Thyroid gland (tissue), 4 donors: ENCODE measurements at regions not wholly inside any gene's neighbourhood (a gene's known extent, or its start where the extent isn't known, plus 50 kb on each side); places are given as distances from the start of the nearest gene placed in this dataset.

Experiments
- POLR2A ChIP-seq, 2 donors: fragments of 450-650 bp; IDR thresholded peaks; one replicate each; pipeline ENCODE4 v1.6.1; 2017; ENCODE audit warnings: antibody characterized with exemption in 2 of 2, mild to moderate bottlenecking in 2 of 2, moderate library complexity in 1 of 2
- TF ChIP-seq, protein P1 (sequence below), 6 experiments: fragments of 200-600 bp in 3 of 6; fragments of 450-650 bp in 3 of 6; sonication (generic) in 3 of 6; IDR thresholded peaks; one replicate each; pipeline ENCODE4 v1.5.1; 2016 to 2019; ENCODE audit warnings: antibody characterized with exemption in 6 of 6, mild to moderate bottlenecking in 2 of 6, inconsistent platforms in 1 of 6, moderate library complexity in 1 of 6

- TF ChIP-seq POLR2A (IDR thresholded peaks at IDR 0.05) = no peak
- TF ChIP-seq, protein P1, sequence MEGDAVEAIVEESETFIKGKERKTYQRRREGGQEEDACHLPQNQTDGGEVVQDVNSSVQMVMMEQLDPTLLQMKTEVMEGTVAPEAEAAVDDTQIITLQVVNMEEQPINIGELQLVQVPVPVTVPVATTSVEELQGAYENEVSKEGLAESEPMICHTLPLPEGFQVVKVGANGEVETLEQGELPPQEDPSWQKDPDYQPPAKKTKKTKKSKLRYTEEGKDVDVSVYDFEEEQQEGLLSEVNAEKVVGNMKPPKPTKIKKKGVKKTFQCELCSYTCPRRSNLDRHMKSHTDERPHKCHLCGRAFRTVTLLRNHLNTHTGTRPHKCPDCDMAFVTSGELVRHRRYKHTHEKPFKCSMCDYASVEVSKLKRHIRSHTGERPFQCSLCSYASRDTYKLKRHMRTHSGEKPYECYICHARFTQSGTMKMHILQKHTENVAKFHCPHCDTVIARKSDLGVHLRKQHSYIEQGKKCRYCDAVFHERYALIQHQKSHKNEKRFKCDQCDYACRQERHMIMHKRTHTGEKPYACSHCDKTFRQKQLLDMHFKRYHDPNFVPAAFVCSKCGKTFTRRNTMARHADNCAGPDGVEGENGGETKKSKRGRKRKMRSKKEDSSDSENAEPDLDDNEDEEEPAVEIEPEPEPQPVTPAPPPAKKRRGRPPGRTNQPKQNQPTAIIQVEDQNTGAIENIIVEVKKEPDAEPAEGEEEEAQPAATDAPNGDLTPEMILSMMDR (IDR thresholded peaks at IDR 0.05) = no peak
Observed at GRCh38 chr5:19122923-19123322, 865.1 kb downstream of the CDH18 start.
